Suppressor macrophage (primary cell): ENCODE measurements at regions not wholly inside any gene's neighbourhood (a gene's known extent, or its start where the extent isn't known, plus 50 kb on each side); places are given as distances from the start of the nearest gene placed in this dataset.
"Not testable (repeated sequence)": the region's sequence is repeated elsewhere in the genome, so short reads cannot be mapped to it uniquely, and the experiment has no call there.

Experiments
- DNase-seq, 4 experiments: peaks; one replicate each; pipeline ENCODE4 v3.0.0-alpha.2; 2020 to 2022

DNA sequence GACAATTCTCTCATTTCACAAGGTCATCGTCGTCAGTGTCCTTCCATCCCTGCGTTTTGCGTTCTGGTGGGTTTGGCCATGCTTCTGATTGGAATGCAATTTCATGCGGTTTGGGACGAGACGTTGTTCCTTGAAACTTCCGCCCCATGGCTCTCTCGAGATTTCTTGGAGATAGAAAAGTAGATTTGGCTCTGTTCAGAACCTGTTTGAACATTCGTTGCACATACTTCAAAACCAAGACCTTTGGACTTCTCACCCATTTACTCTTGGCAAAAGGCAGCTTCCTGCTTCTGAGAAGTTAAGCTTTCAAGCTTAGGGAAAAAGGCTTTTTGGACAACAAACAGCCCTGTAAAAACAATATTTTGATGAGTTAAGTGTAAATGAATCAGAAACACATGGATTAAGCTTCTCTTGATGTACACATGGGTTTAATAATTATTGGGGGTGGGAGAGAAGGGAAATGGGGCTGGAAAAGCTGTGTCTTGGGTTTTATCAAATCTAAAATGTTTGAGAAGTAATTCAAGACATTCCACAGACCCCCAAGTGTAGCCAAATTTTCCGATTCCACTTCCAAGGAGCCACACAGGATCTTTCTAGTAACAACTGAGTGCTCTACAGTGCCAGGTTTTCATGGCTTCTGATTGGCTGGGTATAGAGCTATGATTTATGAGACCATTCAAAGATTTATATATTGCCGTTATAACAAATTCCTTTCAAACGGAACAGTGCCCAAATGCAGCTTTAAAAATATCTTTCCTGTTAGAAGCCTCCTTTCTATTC is 467.2 kb downstream of the MED13L start:
- DNase-seq = no peak

DNA sequence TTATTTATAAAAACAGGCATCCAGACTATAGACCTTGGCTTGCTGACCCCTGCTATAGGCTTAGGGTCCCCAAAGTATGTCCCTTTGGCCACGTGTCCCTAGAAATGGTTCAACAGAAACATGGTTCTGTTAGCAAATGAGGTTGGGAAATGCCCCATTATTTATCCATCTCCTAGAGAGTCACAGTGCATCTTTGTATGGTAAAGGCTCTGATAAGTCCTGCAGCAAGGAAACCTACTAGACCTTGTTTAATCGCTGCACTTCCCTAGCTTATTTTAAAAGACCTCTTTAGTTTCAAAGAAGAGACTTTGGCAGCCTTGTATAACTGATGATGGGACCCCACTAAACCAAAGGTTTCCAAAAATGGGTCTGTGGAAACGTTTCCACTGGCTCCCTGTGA is 471.5 kb downstream of the MED13L start:
- DNase-seq = no peak

DNA sequence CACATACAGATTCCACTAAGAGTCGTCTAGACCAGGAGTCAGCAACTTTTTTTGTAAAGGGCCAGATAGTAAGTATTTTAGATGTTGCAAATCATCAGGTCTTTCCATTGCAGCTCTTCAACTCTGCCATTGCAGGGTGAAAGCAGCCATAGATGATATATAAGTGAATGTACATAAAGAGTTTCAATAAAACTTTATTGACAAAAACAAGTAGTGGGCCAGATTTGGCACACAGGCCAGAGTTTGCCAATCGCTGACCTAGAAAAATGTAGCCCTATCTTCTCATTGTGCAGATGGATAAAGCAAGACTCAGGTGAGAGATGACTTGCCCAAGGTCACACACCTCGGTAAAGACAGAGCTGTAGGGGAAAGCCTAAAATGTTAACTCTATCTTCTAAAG is 474.7 kb downstream of the MED13L start:
- DNase-seq = no peak

DNA sequence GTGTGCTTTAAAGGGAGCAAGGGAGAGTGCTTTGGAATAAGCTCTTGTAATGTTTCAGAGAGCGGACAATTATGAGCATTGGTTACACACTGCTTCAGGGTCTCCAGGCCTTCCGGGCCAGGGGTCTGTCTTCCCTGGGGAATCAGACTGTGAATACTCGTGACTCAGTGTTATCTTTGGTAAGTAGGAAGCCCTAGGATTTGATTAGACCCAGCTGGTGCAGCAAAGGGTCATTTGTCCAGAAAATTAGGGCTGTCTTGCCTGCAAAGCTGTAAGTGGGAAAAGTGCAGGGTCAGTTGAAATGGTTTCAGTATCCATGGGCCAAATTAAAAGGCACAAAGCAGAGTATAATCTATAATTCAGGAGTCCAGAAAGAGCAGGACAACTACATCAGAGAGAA is 475.6 kb downstream of the MED13L start:
- no peak for DNase-seq

DNA sequence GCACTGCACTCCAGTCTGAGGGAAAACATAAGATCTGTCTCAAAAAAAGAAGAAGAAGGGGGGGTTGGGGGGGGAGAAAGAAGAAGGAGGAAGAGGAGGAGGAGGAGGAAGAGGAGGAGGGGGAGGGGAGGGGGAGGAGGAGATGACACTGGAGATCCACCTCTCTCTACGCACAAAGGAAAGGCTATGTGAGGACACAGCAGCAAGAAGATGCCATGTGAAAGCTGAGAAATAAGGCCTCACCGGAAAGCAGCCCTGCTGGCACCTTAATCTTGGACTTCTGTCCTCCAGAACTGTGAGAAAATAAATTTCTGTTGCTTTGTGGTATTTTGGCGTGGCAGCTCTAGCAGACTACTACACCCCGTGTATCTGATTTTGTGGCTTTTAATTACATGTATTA is 477.9 kb downstream of the MED13L start:
- no peak for DNase-seq

DNA sequence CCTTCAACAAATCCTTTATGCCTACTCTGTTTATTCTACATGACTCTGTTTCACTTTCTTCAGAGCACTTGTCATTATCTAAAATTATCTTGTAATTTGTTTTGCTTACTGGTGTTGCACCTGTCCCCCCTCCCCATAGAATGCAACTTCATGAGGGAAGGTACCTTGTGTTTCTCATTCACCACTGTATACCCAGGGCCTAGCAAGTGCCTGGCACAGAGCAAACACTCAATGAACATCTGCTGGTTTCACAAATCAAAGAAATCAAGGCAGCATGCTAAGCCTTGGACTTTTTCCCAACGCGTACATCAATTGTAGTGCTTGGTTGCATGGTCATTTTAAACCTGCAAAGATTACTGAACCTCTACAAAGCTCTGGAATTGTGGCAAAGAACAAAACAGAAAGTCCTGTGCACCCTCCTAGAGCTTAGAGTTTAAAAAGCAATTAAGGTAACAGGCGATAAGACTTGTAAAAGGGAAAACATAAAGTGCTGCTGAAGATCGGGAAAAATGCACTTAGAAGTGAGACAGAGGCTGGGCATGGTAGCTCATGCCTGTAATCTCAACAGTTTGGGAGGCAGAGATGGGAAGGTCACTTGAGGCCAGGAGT is 479.1 kb downstream of the MED13L start:
- DNase-seq = no peak

DNA sequence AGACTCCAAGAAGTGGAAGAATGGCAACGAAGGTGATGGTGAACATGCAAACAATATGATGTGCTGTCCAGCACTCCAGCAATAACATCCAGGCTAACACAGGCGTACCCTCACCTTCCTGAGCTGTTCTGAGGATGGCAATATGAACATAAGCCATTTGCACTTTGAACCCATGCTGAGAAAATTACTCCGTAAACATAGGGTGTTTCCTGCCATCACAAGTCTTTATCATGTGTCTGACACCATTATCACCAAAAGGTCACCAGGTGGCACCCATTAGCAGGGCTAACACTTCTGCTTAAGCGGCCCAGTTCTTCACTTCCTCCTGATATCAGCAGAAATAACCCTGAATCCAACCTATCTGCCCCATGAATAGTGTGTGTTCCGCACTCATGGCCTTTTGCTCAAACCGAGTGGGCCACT is 482.8 kb downstream of the MED13L start:
- DNase-seq = no peak

DNA sequence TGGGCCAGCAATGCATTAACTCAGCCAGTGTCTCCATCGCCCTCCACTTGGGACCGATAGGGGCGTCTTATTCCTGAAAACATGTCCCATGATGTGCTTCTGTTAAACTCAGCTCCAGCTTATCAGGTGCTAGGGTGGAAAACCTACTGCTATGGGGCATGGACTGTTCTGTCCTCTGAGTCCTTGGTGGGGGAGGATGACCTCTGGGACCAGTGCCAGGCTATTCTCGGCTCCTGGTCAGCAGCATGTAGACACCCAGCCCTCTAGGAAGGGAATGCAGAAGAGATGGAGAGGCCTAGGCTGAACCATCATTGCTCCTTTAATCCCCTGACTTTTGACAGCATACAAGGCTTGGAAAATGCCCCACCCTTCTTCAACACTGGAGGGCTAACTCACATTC is 486.2 kb downstream of the MED13L start:
- DNase-seq = no peak

DNA sequence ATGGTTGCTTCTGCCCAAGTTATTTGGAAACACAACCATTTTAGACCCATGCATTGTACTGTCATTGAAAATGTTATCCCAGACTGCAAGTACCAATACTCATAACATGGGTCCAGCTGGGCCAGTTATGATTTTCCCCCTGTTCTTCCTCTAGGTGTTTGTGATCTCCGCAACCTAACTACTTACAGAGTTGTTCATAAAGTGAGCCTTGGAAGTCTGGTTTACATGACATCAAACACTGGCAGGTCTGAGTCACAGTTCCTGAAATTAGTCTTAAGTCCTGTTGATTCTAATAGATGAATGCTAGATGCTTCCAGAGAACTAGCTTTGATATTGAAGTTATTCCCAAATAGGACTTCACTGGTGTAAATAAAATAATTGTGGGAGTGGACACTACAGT is 487.0 kb downstream of the MED13L start:
- no peak for DNase-seq

DNA sequence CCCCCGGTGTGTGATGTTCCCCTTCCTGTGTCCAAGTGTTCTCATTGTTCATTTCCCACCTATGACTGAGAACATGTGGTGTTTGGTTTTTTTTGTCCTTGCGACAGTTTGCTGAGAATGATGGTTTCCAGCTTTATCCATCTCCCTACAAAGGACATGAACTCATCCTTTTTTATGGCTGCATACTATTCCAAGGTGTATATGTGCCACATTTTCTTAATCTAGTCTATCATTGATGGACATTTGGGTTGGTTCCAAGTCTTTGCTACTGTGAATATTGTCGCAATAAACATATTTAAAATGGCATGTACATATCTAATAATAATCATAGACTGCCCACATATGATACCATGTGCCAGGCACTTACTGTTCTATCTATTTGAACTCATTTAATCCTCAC is 491.0 kb downstream of the MED13L start:
- DNase-seq = not testable (repeated sequence)

DNA sequence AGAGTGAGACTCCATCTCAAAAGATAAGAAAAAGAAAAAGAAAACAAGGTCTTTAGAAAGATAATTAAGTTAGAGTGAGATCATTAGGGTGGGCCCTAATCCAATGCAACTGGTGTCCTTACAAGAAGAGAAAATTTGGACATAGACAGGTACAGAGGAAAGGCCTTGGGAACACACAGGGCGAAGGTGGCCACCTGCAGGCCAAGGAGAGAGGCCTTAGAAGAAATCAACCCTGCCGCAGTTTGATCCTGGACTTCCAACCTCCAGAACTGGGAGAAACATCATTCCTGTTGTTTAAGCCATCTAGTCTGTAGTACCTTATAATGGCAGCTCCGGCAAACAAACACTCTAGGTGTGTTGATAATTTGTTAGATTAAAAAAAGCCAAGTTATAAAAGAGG is 491.9 kb downstream of the MED13L start:
- DNase-seq = no peak

DNA sequence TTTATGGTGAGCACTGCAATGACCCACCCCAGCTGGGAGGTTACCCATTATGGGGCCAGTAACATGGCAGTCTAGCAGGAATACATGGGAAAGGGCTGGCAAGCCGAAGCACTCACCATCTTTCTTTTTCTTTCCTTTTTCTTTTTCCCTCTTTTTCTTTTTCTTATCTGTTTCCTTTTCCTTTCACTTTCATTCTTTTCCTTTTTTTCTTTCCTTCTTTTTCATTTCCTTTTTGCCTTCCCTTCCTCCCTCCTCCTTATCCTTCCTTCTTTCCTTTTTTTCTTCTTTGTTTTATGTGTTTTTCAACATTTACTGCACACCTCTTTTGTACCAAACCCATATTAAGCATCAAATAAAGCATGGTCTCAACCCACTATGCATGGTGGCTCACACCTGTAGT is 501.1 kb downstream of the MED13L start:
- no peak for DNase-seq

DNA sequence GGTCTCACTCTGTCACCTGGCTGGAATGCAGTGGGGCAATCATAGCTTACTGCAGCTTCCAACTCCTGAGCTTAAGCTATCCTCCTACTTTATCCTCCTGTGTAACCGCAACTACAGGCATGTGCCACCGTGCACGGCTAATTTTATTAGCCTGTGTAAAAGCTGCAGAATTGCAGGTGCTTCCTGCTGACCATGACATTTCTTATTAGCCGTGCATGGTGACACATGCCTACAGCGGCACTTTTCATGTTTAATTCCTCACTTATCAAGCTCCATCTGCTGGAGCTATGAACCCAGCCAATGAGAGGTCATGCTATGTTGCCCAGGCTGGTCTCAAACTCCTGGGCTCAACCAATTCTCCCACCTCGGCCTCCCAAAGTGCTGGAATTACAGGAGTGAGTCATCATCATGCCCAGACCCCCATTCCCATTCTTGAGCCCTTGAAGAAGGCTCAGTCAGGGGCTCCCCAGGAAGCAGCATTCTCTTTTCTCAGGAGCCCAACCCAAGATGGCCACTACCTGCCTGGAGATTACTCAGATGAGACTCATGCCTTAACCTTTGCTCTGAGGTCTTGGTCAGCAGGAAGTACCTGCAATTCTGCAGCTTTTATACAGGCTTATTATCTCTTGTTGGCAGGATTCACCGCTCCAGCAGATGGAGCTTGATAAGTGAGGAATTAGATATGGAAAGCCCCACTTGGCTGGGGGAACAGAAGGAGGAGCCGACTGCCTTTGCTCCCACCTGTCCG is 503.2 kb downstream of the MED13L start:
- no peak for DNase-seq

DNA sequence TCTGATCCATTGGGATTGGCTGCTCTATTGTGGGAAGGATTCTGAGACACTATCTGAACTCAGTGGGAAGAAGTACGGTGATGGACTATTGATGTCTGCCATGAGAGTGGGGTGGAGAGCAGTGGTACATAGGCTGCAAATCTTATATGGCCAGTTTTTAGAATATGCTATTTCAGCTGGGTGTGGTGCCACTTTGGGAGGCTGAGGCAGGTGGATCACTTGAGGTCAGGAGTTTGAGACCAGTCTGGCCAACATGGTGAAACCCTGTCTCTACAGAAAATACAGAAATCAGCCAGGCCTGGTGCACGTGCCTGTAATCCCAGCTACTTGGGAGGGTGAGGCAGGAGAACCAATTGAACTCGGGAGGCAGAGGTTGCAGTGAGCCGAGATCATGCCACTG is 505.9 kb downstream of the MED13L start:
- no peak for DNase-seq

DNA sequence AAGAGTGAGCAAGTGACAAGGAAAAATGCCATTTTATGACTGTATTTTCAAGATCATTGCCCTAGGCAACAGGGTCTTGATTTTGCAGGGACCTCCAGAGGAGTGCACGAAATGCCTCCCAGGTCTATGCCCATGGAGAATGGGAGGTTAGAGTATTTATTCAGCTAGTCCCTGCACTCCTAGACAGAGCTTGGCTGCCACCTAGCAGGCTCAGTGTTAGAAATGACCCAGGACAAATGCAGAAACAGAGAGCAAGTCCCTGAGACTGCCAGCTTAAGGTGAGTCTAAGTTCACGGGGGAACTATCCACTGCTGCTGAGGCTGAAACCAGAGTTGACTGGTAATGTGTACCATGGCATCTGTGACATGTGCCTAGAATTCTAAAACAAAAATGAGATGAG is 506.4 kb downstream of the MED13L start:
- DNase-seq = no peak

DNA sequence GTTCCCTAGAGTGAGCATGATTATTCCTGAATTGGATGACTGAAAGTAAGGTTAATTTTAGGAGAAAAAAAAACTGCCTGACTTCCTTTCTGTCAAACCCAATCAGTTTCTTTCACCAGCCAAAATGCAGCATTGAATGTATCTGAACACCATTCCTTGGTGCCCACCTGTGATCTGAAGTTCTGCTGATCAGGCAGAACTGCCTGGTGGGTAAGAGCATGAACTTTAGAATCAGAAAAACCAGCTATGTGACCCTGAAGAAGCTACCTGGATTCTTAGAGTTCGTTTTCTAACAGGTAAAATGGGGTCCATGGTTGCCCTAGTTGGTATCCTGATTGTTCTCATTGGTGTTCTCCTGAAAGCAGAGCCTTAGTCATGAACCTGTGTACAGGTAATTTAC is 506.9 kb downstream of the MED13L start:
- DNase-seq = no peak

DNA sequence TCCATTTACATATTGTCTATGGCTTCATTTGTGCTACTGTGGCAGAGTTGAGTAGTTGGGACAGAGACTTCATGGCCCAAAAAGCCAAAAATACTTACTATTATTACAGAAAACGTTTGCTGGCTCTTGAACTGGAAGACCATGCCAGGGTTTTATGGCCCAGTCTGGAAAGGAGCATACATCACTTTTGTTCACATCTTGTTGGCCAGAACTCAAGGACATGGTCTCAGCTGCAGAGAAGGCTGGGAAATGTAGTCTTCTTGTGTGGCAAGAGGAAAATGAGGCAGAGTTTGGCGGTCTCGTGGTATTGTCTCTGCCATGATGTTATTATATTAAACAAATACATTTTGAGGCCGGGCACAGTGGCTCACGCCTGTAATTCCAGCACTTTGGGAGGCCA is 509.6 kb downstream of the MED13L start:
- no peak for DNase-seq

DNA sequence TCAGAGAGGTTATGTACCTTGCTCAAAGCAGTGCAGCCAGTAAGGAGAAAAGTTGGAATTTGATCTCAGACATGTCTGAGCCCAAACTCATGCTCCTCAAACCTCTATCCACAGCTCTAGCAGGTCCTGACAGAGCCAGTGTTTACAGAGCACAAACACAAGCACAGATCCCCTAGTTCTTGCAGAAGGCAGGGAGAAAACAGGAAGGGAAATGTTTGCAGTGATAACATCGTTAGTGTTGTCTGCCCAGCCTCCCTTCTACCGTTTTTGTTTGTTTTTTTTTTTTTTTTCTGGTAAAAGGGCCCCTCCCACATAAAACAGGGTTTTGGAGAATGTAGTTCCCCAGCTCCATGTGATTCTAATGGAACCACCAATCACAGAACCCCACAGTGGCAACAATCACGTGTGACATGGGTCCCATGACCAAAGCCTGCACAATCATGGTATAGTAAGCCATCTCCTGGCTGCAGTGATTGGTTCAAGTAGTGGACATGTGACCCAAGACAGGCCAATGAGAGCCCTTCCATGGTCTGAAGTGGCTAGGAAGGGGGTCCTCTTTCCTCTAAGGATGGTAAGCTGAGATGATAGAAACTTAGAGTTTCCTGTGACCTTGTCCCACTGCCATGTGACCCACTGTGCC is 513.4 kb downstream of the MED13L start:
- DNase-seq = no peak

DNA sequence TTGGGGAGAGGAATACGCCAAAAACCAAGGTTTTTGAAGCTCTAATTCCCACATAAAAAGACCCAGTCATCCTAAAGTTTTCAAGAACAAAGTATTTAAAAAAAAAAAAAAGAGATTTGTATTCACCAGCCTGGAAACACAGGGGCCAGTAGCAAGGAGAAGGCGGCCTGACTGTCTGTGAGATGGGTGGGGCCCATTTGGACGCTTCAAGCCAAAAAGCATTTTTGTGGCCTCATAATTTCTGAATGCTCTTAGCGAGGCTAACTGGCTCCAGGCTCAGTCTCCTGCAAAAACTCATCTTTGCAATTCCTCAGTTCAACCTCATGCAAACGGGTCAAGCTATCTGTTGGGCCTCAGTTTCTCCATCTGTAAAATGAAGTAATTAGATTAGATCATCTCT is 514.1 kb downstream of the MED13L start:
- no peak for DNase-seq

DNA sequence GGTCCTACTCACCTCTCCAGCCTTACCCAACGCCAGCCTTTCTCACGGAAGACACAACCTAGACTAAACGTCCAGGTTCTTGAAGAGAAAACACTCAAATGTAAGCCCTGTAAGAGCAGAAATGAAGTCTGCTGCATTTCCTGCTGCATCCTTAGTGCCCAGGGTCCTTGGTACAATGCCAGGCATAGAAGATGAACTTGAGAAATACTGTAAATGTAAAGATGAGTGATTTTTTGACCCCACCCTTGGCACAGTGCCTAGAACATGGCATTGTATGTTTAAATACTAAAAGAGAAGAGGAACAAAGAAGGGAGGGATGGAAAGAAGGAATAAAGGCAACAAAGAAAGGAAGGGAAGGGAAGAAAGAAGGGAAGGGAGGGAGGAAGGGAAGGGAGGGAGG is 514.6 kb downstream of the MED13L start:
- no peak for DNase-seq

DNA sequence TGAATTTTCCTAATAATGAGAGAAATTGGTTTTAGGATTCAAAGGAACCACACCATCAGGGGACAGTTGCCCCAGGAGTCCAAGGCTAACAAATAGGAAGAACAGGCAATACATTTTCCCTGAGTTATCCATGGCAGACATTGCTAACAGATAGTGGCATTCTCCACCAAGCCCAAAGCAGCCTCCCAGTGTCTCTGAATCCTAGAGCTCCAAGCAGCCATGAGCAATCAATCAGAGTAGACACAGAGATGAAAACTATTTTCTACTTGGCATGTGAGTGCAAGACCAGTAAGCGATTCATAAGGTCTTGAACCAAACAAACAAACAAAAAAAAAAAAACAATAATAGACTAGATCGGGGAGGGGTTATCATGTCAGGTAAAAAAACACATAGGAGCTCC is 515.7 kb downstream of the MED13L start:
- no peak for DNase-seq

DNA sequence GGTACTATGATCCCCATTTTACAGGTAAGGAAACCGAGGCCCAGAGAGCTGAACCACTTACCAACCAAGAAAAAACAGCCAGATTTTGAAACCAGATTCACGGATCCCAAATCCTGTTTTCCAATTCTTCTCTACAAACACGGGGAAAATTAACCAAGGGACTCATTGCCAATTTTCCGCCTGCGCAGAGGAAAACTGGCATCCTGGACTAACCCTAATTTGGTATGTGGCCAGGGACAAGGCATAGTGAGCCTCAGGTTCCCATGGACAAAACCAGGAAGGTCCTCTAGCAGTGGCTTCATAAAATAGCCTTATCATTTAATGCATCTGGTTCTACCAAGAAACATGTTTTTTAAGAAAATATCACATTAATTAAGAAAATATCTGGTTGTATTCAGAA is 517.3 kb downstream of the MED13L start:
- no peak for DNase-seq

DNA sequence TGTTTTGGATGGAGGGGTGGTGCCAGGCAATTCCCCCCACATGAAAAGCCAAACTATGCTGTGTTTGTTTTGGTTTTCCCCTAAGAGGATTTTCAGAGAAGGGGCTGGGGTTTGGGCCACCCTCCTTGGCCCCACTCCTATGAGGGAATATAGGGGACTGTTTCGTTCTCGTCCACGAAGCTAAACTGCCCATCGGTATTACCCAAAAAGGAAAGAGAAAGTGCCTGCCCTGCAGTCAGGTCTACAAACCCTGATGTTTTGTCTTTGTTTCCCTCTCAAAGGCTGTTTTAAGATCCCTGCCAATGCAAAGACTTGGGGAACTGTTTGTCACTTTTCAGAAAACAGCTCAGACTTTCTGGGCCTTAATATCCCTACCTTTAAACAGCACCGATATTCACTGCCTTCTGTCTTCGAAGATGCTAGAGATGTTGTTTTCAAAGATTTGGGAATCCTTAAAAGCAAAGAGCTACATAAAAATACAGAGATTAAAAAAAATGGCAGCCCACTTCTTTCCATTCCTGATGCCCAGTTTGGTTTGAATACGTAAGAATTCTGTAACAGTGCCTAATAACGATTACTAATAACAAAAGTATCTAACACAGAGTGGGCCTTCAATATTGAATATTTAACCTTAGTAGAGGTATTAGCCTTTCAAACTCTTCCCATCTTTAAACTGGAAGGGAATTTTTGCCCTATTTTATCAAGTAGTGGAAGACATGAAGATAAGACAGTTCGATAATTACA is 518.4 kb downstream of the MED13L start:
- DNase-seq = no peak
